HFFc6 (cell line): ENCODE measurements at regions not wholly inside any gene's neighbourhood (a gene's known extent, or its start where the extent isn't known, plus 50 kb on each side); places are given as distances from the start of the nearest gene placed in this dataset.

Experiments
- DNase-seq: peaks from one replicate; pipeline ENCODE4 v3.0.0-alpha.2; 2018
- H3K27ac Mint-ChIP-seq: 2 replicates; pipeline ENCODE4 v1.8.0; 2020; ENCODE audit warnings: mild to moderate bottlenecking, mixed read lengths
- H3K27me3 Mint-ChIP-seq: 2 replicates; pipeline ENCODE4 v1.8.0; 2021; ENCODE audit warnings: mild to moderate bottlenecking, moderate library complexity, mixed read lengths; ENCODE audit not compliant: insufficient read depth
- H3K36me3 Mint-ChIP-seq: 2 replicates; pipeline ENCODE4 v1.8.0; 2021; ENCODE audit warnings: low read depth, mixed read lengths
- H3K4me1 Mint-ChIP-seq: 2 replicates; pipeline ENCODE4 v1.8.0; 2020; ENCODE audit warnings: low read depth, mixed read lengths
- H3K4me3 Mint-ChIP-seq: 2 replicates; pipeline ENCODE4 v1.8.0; 2020; ENCODE audit warnings: mild to moderate bottlenecking, moderate library complexity, mixed read lengths
- H3K9me3 Mint-ChIP-seq: 2 replicates; pipeline ENCODE4 v1.8.0; 2020; ENCODE audit warnings: mild to moderate bottlenecking, mixed read lengths
- CTCF ChIP-seq: fragments of 200-600 bp; sonication (generic); IDR thresholded peaks from 2 replicates; pipeline ENCODE4 v1.5.0; 2021; ENCODE audit warnings: antibody characterized with exemption, mild to moderate bottlenecking

GRCh38 chr7:18344536-18344935 lies 151.0 kb upstream of the HDAC9 start:
- TF ChIP-seq CTCF = no peak
- H3K36me3 Mint-ChIP-seq = peaks cover 11% of the 10 kb centered on the region

GRCh38 chr7:18345641-18346234 lies 149.8 kb upstream of the HDAC9 start:
- Mint-ChIP-seq H3K9me3 (peaks cover 11% of the 10 kb centered on the region), H3K4me1 (no peaks in the 10 kb centered on the region), H3K4me3 (no peak overlapping the region), H3K27ac (no peak overlapping the region), H3K36me3 (peaks cover 10% of the 10 kb centered on the region), H3K27me3 (no peaks in the 10 kb centered on the region; the same call in 1 of the 2 replicates)
- TF ChIP-seq CTCF = peak; percentile 91
- peak; percentile 21 for DNase-seq

More at GRCh38 chr7:18344536-18344935, 151.0 kb upstream of the HDAC9 start:
- no peak overlapping the region for H3K4me3 Mint-ChIP-seq
- H3K27ac Mint-ChIP-seq = no peak overlapping the region
- no peaks in the 10 kb centered on the region; the same call in 1 of the 2 replicates for H3K27me3 Mint-ChIP-seq
- H3K4me1 Mint-ChIP-seq = no peaks in the 10 kb centered on the region
- no peak for DNase-seq
- peaks cover 15% of the 10 kb centered on the region for H3K9me3 Mint-ChIP-seq

- Mint-ChIP-seq H3K36me3 (no peaks in the 10 kb centered on the region), H3K4me3 (no peak overlapping the region)
Observed at GRCh38 chr7:18347170-18347569, 148.4 kb upstream of the HDAC9 start.

GRCh38 chr7:18350678-18351077 lies 144.9 kb upstream of the HDAC9 start:
- H3K27me3 Mint-ChIP-seq = no peaks in the 10 kb centered on the region
- no peaks in the 10 kb centered on the region for H3K36me3 Mint-ChIP-seq
- no peak overlapping the region for H3K4me3 Mint-ChIP-seq
- peaks cover 31% of the 10 kb centered on the region for H3K4me1 Mint-ChIP-seq
- no peak for DNase-seq
- no peak for TF ChIP-seq CTCF
- H3K9me3 Mint-ChIP-seq = no peaks in the 10 kb centered on the region
- no peak overlapping the region for H3K27ac Mint-ChIP-seq

More at GRCh38 chr7:18347170-18347569, 148.4 kb upstream of the HDAC9 start:
- Mint-ChIP-seq H3K27me3 (no peaks in the 10 kb centered on the region), H3K4me1 (peaks cover under 1% of the 10 kb centered on the region; the same call in 1 of the 2 replicates), H3K27ac (no peak overlapping the region), H3K9me3 (no peaks in the 10 kb centered on the region)
- TF ChIP-seq CTCF = no peak
- no peak for DNase-seq

GRCh38 chr7:18352339-18353255 lies 143.0 kb upstream of the HDAC9 start:
- Mint-ChIP-seq H3K27ac (no peak overlapping the region; the same call in 1 of the 2 replicates), H3K9me3 (no peaks in the 10 kb centered on the region), H3K27me3 (no peaks in the 10 kb centered on the region), H3K4me3 (peak overlapping the region; percentile 63), H3K36me3 (no peaks in the 10 kb centered on the region), H3K4me1 (peaks cover 43% of the 10 kb centered on the region)
- DNase-seq = peak; percentile 69
- peak; percentile 86 for TF ChIP-seq CTCF
